ENCODE measurements at regions not wholly inside any gene's neighbourhood (a gene's known extent, or its start where the extent isn't known, plus 50 kb on each side); places are given as distances from the start of the nearest gene placed in this dataset.

GRCh38 chr2:215531284-215531683 is 95.4 kb upstream of the FN1 start:
- H3K27me3 ChIP-seq (replicated peaks in 1 of 2; ENCODE audit: control insufficient read depth in 2 of 2, extremely low read depth in 1 of 2, insufficient read depth in 2 of 2, low read length in 1 of 2): peaks cover 0 to 3% of the 10 kb centered on the region in 2 experiments
- H3K36me3 ChIP-seq (ENCODE audit: control insufficient read depth in 2 of 2, extremely low read depth in 1 of 2, insufficient read depth in 1 of 2, low read length in 1 of 2): no peaks in the 10 kb centered on the region
- no peaks in the 10 kb centered on the region for H3K4me1 Mint-ChIP-seq
- peaks cover 0 to 3% of the 10 kb centered on the region in 2 donors for H3K27me3 Mint-ChIP-seq
- no peak overlapping the region for H3K4me3 Mint-ChIP-seq
- no peaks in the 10 kb centered on the region for H3K4me1 ChIP-seq (ENCODE audit: control insufficient read depth in 1 of 2, extremely low read depth in 1 of 2, insufficient read depth in 2 of 2, low read length in 2 of 2)
- no peak overlapping the region for H3K27ac ChIP-seq (ENCODE audit: low read length)
- H3K4me3 ChIP-seq (ENCODE audit: control insufficient read depth in 1 of 2, extremely low read depth in 1 of 2, low read length in 1 of 2): no peak overlapping the region
- ATAC-seq (replicated peaks in 1 of 4) (no peak), DNase-seq (no peak)
- no peaks in the 10 kb centered on the region for H3K36me3 Mint-ChIP-seq
- no CpG with 5 or more reads among the region's 5 CpGs for WGBS (ENCODE audit: insufficient coverage)
- ChIA-PET CTCF (no interaction called here), POLR2A (no interaction called here)
- no peaks in the 10 kb centered on the region for H3K9me3 ChIP-seq
- H3K9me3 Mint-ChIP-seq: peaks cover 0 to 17% (median 4%) of the 10 kb centered on the region in 3 donors
- no peak overlapping the region for H3K27ac Mint-ChIP-seq

- H3K36me3 ChIP-seq (ENCODE audit: control insufficient read depth in 2 of 2, extremely low read depth in 1 of 2, insufficient read depth in 1 of 2, low read length in 1 of 2): no peaks in the 10 kb centered on the region
- no peaks in the 10 kb centered on the region for H3K4me1 Mint-ChIP-seq
- WGBS (ENCODE audit: insufficient coverage): 92% methylated on average over 1 of the region's 4 CpGs
- no peak for ATAC-seq (replicated peaks in 1 of 4)
- H3K4me1 ChIP-seq (ENCODE audit: control insufficient read depth in 1 of 2, extremely low read depth in 1 of 2, insufficient read depth in 2 of 2, low read length in 2 of 2): no peaks in the 10 kb centered on the region
- H3K9me3 Mint-ChIP-seq: peaks cover 0 to 17% (median 4%) of the 10 kb centered on the region in 3 donors
- no peaks in the 10 kb centered on the region for H3K9me3 ChIP-seq
- ChIA-PET POLR2A (no interaction called here), CTCF (no interaction called here)
- no peaks in the 10 kb centered on the region for H3K36me3 Mint-ChIP-seq
- peaks cover 0 to 3% of the 10 kb centered on the region in 2 donors for H3K27me3 Mint-ChIP-seq
- no peak overlapping the region for H3K27ac Mint-ChIP-seq
- H3K4me3 ChIP-seq (ENCODE audit: control insufficient read depth in 1 of 2, extremely low read depth in 1 of 2, low read length in 1 of 2): no peak overlapping the region
- H3K27ac ChIP-seq (ENCODE audit: low read length): no peak overlapping the region
- no peak for DNase-seq
- H3K27me3 ChIP-seq (replicated peaks in 1 of 2; ENCODE audit: control insufficient read depth in 2 of 2, extremely low read depth in 1 of 2, insufficient read depth in 2 of 2, low read length in 1 of 2): peaks cover 0 to 3% of the 10 kb centered on the region in 2 experiments
- no peak overlapping the region for H3K4me3 Mint-ChIP-seq
These were observed 94.5 kb upstream of the FN1 start for GRCh38 chr2:215530191-215530968.

- POLR2A ChIA-PET: no interaction called here
- no peak overlapping the region for H3K27ac ChIP-seq (ENCODE audit: low read length)
- CTCF ChIA-PET: no interaction called here
- no peak overlapping the region for H3K4me3 Mint-ChIP-seq
- H3K9me3 Mint-ChIP-seq: peaks cover 0 to 7% (median 4%) of the 10 kb centered on the region in 3 donors
- no peaks in the 10 kb centered on the region for H3K9me3 ChIP-seq
- DNase-seq (no peak), ATAC-seq (replicated peaks in 1 of 4) (no peak)
- no peaks in the 10 kb centered on the region for H3K27me3 Mint-ChIP-seq
- H3K27ac Mint-ChIP-seq: no peak overlapping the region
- WGBS (ENCODE audit: insufficient coverage): no CpG with 5 or more reads among the region's 5 CpGs
- no peaks in the 10 kb centered on the region for H3K4me1 Mint-ChIP-seq
- H3K4me3 ChIP-seq (ENCODE audit: control insufficient read depth in 1 of 2, extremely low read depth in 1 of 2, low read length in 1 of 2): no peak overlapping the region
- peaks cover 0 to 2% of the 10 kb centered on the region in 2 experiments for H3K27me3 ChIP-seq (replicated peaks in 1 of 2; ENCODE audit: control insufficient read depth in 2 of 2, extremely low read depth in 1 of 2, insufficient read depth in 2 of 2, low read length in 1 of 2)
- H3K36me3 Mint-ChIP-seq: no peaks in the 10 kb centered on the region
- H3K36me3 ChIP-seq (ENCODE audit: control insufficient read depth in 2 of 2, extremely low read depth in 1 of 2, insufficient read depth in 1 of 2, low read length in 1 of 2): no peaks in the 10 kb centered on the region
- no peaks in the 10 kb centered on the region for H3K4me1 ChIP-seq (ENCODE audit: control insufficient read depth in 1 of 2, extremely low read depth in 1 of 2, insufficient read depth in 2 of 2, low read length in 2 of 2)
These were observed 93.4 kb upstream of the FN1 start for GRCh38 chr2:215529271-215529670.

- H3K4me1 Mint-ChIP-seq: no peaks in the 10 kb centered on the region
- no peak overlapping the region for H3K27ac Mint-ChIP-seq
- Histone ChIP-seq H3K27me3 (replicated peaks in 1 of 2; ENCODE audit: control insufficient read depth in 2 of 2, extremely low read depth in 1 of 2, insufficient read depth in 2 of 2, low read length in 1 of 2) (no peaks in the 10 kb centered on the region), H3K27ac (ENCODE audit: low read length) (no peak overlapping the region), H3K4me1 (ENCODE audit: control insufficient read depth in 1 of 2, extremely low read depth in 1 of 2, insufficient read depth in 2 of 2, low read length in 2 of 2) (no peaks in the 10 kb centered on the region), H3K36me3 (ENCODE audit: control insufficient read depth in 2 of 2, extremely low read depth in 1 of 2, insufficient read depth in 1 of 2, low read length in 1 of 2) (no peaks in the 10 kb centered on the region), H3K4me3 (ENCODE audit: control insufficient read depth in 1 of 2, extremely low read depth in 1 of 2, low read length in 1 of 2) (no peak overlapping the region), H3K9me3 (no peaks in the 10 kb centered on the region)
- no peak overlapping the region for H3K4me3 Mint-ChIP-seq
- CTCF ChIA-PET: interaction anchor here in 1 of 2 donors (1.1 kb wide), 1 partner anchor 28 kb away, joined by 4 read pairs; no protein-coding TSS in a partner anchor
- DNase-seq (no peak), ATAC-seq (replicated peaks in 1 of 4) (no peak)
- no peaks in the 10 kb centered on the region for H3K27me3 Mint-ChIP-seq
- H3K9me3 Mint-ChIP-seq: peaks cover 0 to 7% (median 4%) of the 10 kb centered on the region in 3 donors
- POLR2A ChIA-PET: no interaction called here
- no peaks in the 10 kb centered on the region for H3K36me3 Mint-ChIP-seq
- WGBS (ENCODE audit: insufficient coverage): no CpG with 5 or more reads among the region's 2 CpGs
These were observed 92.7 kb upstream of the FN1 start for GRCh38 chr2:215528555-215528954.

- Histone ChIP-seq H3K4me1 (ENCODE audit: control insufficient read depth in 1 of 2, extremely low read depth in 1 of 2, insufficient read depth in 2 of 2, low read length in 2 of 2) (no peaks in the 10 kb centered on the region), H3K4me3 (ENCODE audit: control insufficient read depth in 1 of 2, extremely low read depth in 1 of 2, low read length in 1 of 2) (no peak overlapping the region), H3K27ac (ENCODE audit: low read length) (no peak overlapping the region), H3K27me3 (replicated peaks in 1 of 2; ENCODE audit: control insufficient read depth in 2 of 2, extremely low read depth in 1 of 2, insufficient read depth in 2 of 2, low read length in 1 of 2) (peaks cover 0 to 2% of the 10 kb centered on the region in 2 experiments), H3K9me3 (no peaks in the 10 kb centered on the region), H3K36me3 (ENCODE audit: control insufficient read depth in 2 of 2, extremely low read depth in 1 of 2, insufficient read depth in 1 of 2, low read length in 1 of 2) (no peaks in the 10 kb centered on the region)
- ChIA-PET CTCF (interaction anchor here (0.5 to 1.1 kb wide), 2 partner anchors 12 to 27 kb away, joined by 4 read pairs; no protein-coding TSS in a partner anchor), POLR2A (no interaction called here)
- ATAC-seq (replicated peaks in 1 of 4) (no peak), DNase-seq (no peak)
- no peaks in the 10 kb centered on the region for H3K27me3 Mint-ChIP-seq
- no peaks in the 10 kb centered on the region for H3K36me3 Mint-ChIP-seq
- no CpG with 5 or more reads among the region's 1 CpG for WGBS (ENCODE audit: insufficient coverage)
- H3K4me1 Mint-ChIP-seq: no peaks in the 10 kb centered on the region
- no peak overlapping the region for H3K27ac Mint-ChIP-seq
- no peaks in the 10 kb centered on the region for H3K9me3 Mint-ChIP-seq
- no peak overlapping the region for H3K4me3 Mint-ChIP-seq
These were observed 91.9 kb upstream of the FN1 start for GRCh38 chr2:215527736-215528135.

- Mint-ChIP-seq H3K27me3 (peaks cover 0 to 3% of the 10 kb centered on the region in 2 donors), H3K36me3 (no peaks in the 10 kb centered on the region), H3K27ac (no peak overlapping the region), H3K4me3 (no peak overlapping the region), H3K9me3 (no peaks in the 10 kb centered on the region), H3K4me1 (no peaks in the 10 kb centered on the region)
- H3K27ac ChIP-seq (ENCODE audit: low read length): no peak overlapping the region
- H3K27me3 ChIP-seq (replicated peaks in 1 of 2; ENCODE audit: control insufficient read depth in 2 of 2, extremely low read depth in 1 of 2, insufficient read depth in 2 of 2, low read length in 1 of 2): peaks cover 0 to 3% of the 10 kb centered on the region in 2 experiments
- POLR2A ChIA-PET: no interaction called here
- H3K4me1 ChIP-seq (ENCODE audit: control insufficient read depth in 1 of 2, extremely low read depth in 1 of 2, insufficient read depth in 2 of 2, low read length in 2 of 2): no peaks in the 10 kb centered on the region
- no peaks in the 10 kb centered on the region for H3K9me3 ChIP-seq
- WGBS (ENCODE audit: insufficient coverage): 97% methylated on average over 3 of the region's 4 CpGs
- no peaks in the 10 kb centered on the region for H3K36me3 ChIP-seq (ENCODE audit: control insufficient read depth in 2 of 2, extremely low read depth in 1 of 2, insufficient read depth in 1 of 2, low read length in 1 of 2)
- no peak for ATAC-seq (replicated peaks in 1 of 4)
- CTCF ChIA-PET: no interaction called here
- DNase-seq: no peak
- no peak overlapping the region for H3K4me3 ChIP-seq (ENCODE audit: control insufficient read depth in 1 of 2, extremely low read depth in 1 of 2, low read length in 1 of 2)
These were observed 90.5 kb upstream of the FN1 start for GRCh38 chr2:215526341-215526740.

Measured in T-cell (primary cell).